AG04449 (cell line): ENCODE measurements at regions not wholly inside any gene's neighbourhood (a gene's known extent, or its start where the extent isn't known, plus 50 kb on each side); places are given as distances from the start of the nearest gene placed in this dataset.

ENCODE experiments used
- CTCF ChIA-PET: fragments of 350-600 bp; formaldehyde crosslinking; extraction: SDS; loops from one replicate; lab custom pipeline; 2021; ENCODE audit warnings: antibody characterized with exemption; lab: Yijun Ruan, JAX
- POLR2A ChIA-PET: fragments of 400-600, 350-600 bp; formaldehyde crosslinking; extraction: SDS; loops from one replicate; lab custom pipeline; 2020; ENCODE audit warnings: antibody characterized with exemption, inconsistent platforms; lab: Yijun Ruan, JAX
- DNase-seq: peaks from one replicate; pipeline ENCODE4 v3.0.0-alpha.2; 2010; ENCODE audit warnings: low read depth, low spot score
- H3K4me3 ChIP-seq: 2 replicates; pipeline ENCODE4 v1.5.1; 2011; ENCODE audit warnings: low read depth, mild to moderate bottlenecking, control low read depth, low read length
- TF ChIP-seq, protein P1 (sequence below): IDR thresholded peaks from one replicate; pipeline ENCODE4 v1.5.1; 2011; ENCODE audit warnings: mild to moderate bottlenecking, moderate library complexity, low read length, control low read depth, inconsistent platforms; ENCODE audit not compliant: insufficient read depth; ENCODE audit errors: missing control alignments

DNA sequence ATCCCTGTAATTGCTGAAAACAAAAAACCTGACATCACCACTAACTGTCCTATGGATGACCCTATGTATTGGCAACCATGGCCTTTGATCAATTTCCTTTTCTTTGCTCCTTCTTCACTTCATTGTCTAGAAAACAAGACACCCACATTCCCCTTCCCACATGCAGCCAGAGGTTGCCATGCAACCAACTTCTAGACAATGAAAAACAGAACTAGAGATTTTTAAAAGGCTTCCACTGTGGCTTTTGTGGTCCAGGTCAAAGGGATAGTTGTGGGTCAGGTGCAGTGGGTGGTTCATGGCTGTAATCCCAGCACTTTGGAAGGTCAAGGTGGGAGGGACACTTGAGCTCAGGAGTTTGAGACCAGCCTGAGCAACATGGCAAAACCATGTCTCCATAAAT, 139.3 kb upstream of the DOK6 start:
- ChIA-PET POLR2A (no interaction called here), CTCF (no interaction called here)
- no peak for DNase-seq

DNA sequence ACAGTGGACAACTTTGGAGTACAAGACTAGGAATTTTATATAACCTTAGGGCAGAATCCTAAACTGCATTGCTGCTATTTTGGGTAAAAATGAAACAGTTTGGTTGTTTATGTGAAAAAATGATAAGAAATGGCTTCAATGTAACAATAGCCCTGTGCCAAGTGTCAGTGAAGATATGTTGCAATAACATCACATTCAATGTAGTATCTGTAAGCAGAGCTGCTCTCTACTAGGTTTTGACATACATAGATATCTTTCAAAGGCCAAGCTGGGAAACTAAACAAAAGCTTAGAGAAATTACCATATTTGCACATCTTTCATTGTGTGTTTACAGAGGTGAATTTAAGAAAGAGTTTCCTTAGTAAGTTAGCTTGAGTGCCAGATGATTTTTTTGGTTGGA, 135.0 kb upstream of the DOK6 start:
- TF ChIP-seq, protein P1, sequence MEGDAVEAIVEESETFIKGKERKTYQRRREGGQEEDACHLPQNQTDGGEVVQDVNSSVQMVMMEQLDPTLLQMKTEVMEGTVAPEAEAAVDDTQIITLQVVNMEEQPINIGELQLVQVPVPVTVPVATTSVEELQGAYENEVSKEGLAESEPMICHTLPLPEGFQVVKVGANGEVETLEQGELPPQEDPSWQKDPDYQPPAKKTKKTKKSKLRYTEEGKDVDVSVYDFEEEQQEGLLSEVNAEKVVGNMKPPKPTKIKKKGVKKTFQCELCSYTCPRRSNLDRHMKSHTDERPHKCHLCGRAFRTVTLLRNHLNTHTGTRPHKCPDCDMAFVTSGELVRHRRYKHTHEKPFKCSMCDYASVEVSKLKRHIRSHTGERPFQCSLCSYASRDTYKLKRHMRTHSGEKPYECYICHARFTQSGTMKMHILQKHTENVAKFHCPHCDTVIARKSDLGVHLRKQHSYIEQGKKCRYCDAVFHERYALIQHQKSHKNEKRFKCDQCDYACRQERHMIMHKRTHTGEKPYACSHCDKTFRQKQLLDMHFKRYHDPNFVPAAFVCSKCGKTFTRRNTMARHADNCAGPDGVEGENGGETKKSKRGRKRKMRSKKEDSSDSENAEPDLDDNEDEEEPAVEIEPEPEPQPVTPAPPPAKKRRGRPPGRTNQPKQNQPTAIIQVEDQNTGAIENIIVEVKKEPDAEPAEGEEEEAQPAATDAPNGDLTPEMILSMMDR, result no peak
- CTCF ChIA-PET, result no interaction called here

More for the DNA sequence above, 139.3 kb upstream of the DOK6 start:
- TF ChIP-seq, protein P1, result no peak
- H3K4me3 ChIP-seq, result no peak overlapping the region

DNA sequence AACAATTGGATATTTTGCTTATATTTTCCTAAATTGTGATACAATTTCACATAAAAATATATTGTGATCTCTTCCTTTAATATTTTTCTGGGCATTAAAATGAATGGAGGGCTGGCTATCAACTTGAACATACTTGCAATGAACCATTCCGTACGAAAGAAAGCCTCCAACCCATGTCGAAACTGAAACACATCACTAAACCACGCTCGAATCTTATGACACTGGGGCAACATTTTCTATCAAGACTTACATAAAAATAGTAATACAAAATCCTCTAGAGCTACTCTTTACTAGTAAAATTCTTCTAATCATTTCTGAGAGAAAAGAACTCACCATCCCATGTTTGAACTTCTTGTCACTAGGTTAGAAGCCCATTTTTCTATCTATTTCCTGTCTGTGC, 132.8 kb upstream of the DOK6 start:
- ChIA-PET CTCF (no interaction called here), POLR2A (no interaction called here)
- TF ChIP-seq, protein P1, result no peak
- DNase-seq, result no peak
- no peak overlapping the region for H3K4me3 ChIP-seq

More for the DNA sequence above, 135.0 kb upstream of the DOK6 start:
- POLR2A ChIA-PET, result no interaction called here
- no peak overlapping the region for H3K4me3 ChIP-seq
- DNase-seq, result no peak

DNA sequence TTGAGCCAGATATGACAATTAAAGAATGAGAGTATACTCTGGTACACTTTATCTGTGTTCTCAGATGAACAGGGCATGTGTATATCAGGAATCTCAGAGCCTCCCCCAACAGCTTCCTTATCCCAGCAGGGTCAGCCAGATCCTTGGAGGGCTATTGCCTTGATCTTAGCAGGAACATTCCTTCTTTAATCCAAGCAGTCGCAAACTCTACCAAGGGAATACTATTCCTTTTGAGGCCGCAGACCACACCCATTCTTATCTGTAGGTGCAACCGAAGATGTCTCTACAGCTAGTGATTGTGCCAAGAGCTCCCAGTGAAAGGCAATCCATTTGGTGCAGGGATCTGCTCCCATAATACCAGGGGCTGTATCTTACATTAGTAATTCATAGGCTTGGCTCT, 118.3 kb upstream of the DOK6 start:
- H3K4me3 ChIP-seq, result no peak overlapping the region
- no peak for DNase-seq
- ChIA-PET POLR2A (no interaction called here), CTCF (no interaction called here)
- TF ChIP-seq, protein P1, result no peak

DNA sequence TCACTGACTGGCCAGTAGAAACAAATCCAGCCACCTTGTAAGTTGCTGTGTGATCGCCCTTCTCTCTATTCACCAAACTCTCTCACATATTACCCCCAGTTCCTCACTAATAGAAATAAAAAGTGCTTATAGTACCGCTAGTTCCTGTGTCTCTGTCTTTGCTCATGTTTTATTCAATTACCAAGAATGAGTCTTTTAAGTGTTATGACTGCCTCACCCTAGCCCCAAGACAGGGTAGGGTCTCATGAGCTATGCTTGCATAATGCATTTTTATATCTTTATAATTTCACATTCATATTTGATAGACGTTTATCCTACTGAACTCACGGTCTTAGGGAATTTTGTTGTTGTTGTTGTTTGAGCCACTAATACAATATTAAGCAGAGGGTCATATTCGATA, 109.6 kb upstream of the DOK6 start:
- ChIA-PET CTCF (no interaction called here), POLR2A (no interaction called here)
- TF ChIP-seq, protein P1, result no peak
- H3K4me3 ChIP-seq, result no peak overlapping the region
- DNase-seq, result no peak

DNA sequence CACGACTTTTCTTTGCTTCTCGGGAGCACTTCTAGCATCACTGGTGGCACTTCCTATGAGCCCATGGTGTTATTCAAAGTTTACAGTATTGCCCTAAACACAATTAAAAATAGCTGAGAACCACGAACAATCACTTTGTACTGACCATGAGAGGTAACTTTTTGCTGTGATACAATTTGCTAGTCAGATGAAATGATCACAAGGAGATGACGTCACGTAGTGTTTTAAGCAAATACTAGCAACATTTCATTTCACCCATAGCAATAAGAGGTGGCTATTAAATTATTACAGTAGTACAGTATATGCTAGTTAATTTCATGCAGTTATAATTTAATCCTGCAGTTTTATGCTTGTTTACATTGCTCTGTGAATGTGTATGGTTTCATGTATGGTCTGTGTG, 108.9 kb upstream of the DOK6 start:
- no peak overlapping the region for H3K4me3 ChIP-seq
- TF ChIP-seq, protein P1, result no peak
- ChIA-PET POLR2A (no interaction called here), CTCF (no interaction called here)
- no peak for DNase-seq
